CMK (cell line): ENCODE measurements at regions not wholly inside any gene's neighbourhood (a gene's known extent, or its start where the extent isn't known, plus 50 kb on each side); places are given as distances from the start of the nearest gene placed in this dataset.
"Not testable (repeated sequence)": the region's sequence is repeated elsewhere in the genome, so short reads cannot be mapped to it uniquely, and the experiment has no call there.

Experiments
- DNase-seq: peaks from one replicate; pipeline ENCODE4 v3.0.0-alpha.2; 2010; ENCODE audit warnings: low read depth

GRCh38 chr2:120531863-120532600 lies 186.1 kb downstream of the INHBB start:
- no peak for DNase-seq

GRCh38 chr2:120533625-120534024 lies 187.7 kb downstream of the INHBB start:
- DNase-seq: no peak

DNA sequence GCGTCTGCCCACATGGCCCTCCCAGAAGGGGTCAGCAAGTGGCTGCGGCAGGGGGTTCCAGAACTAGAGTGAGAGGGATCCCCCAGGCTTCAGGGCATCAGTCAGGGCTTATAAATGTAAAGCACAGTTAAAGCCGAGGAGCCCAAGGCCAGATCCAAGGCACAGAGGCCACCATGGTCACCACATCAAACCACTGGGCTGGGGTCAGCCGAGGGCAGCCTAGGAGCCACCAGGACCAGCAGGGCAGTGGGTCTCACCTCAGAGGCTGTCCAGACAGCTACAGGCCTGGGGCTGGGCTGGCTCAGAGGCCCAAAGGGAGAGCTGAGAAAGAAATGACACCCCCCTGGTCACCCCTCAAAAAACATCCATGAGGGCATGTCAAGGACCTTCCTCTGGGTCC lies 188.5 kb downstream of the INHBB start:
- DNase-seq: no peak

- DNase-seq: no peak
Observed at GRCh38 chr2:120535081-120535480, 189.1 kb downstream of the INHBB start.

GRCh38 chr2:120536141-120536540 lies 190.2 kb downstream of the INHBB start:
- no peak for DNase-seq

DNA sequence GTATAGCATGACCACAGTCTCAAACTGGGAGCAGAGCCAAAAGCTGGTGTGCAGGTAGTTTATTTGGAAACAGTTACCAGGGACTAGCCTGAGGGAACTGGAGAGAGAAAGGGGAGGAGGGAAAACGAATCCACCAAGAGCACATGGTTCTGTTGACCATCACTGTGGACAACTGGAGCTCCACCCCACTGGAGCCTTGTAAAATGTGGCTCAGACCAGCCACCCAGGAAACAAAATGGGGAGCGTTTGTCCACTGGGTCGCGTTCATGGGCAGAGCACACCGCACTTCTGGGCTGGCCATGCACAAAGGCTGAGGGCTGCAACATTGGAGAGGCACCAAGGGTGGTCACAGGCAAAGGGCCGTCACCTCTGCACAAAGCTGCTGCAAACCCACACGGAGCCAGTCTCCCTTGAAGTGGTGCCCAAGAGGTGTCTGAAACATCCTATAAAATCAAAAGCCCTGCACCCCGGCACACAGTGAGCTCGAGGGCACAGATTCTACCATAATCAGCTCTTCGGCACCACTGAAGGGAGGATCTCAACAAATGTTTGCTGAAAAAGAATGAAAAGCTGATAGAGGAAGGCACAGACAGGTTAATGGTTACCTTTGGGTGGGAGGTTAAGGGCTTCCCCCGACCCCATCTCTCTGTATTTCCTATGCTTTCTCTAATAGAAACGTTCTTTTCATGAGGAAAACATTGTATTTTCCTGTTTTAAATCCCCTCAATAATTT lies 192.9 kb downstream of the INHBB start:
- DNase-seq: no peak

GRCh38 chr2:120539424-120539936 lies 193.5 kb downstream of the INHBB start:
- DNase-seq: no peak

DNA sequence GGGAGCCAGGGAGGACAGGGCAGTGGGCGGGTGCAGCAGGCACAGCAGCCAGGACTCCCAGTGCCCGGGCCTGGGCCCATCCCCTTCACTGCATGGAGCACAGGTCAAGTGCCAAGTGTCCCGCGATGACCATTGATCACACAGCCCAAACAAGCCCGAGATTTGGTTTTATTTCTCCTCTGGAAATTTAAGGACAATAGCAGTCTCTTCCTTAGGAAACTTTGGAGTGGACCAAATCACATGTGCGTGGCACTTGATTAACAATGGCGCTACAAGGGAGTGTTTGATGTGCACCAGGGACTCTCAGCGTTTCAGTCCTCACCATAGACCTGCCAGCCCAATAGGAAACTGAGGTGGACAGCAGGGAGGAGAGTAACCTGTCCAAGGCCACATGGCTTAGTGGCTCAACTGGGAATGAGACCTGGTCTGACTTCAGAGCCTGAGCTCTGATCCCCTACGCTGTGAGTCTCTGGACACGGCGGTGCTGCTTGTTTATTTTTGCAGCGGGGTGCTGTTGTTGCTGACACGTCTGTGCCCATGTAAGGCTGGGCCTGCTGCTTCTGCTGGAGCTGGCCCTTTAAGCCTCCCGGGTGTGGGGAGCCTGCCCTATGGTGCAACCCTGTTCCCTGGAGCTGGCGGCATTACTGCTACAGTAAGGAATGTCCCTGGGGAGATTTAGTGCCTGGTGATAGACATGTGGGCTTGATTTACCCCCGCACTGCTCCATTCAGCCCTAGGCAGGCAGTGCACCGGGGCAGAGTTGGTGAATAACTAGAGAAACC lies 194.2 kb downstream of the INHBB start:
- no peak for DNase-seq

- no peak for DNase-seq
Observed at GRCh38 chr2:120540719-120541552, 194.7 kb upstream of the GLI2 start.

GRCh38 chr2:120541553-120541932 lies 194.1 kb upstream of the GLI2 start:
- DNase-seq: no peak

GRCh38 chr2:120541972-120542670 lies 193.5 kb upstream of the GLI2 start:
- DNase-seq: no peak

DNA sequence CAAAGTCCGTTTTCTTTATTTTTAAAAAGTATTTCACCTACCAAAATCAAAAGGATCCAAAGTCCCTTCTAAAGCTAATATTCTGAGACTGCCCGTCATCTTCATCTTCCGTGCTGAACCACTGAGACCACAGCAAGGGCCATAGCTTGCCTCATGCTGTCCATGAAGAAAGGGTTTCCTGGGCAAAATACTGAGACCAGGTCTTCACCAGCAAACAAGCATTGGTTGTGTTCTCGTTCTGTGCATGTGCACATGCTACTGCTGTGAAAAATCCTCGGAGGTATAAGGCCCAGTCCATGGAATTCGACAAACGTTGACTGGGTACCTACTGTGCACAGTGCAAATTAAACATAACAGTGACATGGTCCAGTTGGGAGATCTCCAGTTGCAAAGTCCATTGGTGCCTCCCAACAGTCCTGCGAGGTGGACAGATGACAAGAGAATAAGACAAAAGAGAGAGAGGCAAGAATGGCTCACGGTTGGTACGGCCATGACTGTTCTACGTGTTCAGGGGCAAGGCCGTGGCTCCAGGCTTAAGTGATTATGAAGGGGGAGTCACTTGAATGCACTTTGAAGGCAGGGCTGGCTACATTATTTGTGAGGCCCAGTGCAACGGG lies 192.6 kb upstream of the GLI2 start:
- DNase-seq: no peak

DNA sequence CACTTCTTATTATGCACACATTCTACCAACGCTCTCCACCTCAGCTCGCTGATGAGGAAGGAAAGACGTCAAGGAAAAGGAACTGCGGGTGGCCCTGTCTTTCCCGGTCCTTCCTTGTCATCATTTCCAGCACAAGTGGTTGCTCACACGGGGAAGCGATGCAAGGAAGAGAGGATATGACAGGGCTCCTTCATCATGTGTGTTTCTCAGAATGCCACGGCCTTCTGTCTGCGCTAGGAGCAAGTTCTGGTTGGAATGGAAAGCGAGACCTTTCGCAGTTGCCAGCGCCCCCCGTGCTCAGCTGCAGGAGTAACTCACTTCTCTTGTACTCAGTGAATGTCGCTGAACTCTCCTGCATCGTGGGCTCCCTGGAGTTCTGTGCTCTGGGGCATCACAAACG lies 191.8 kb upstream of the GLI2 start:
- no peak for DNase-seq

DNA sequence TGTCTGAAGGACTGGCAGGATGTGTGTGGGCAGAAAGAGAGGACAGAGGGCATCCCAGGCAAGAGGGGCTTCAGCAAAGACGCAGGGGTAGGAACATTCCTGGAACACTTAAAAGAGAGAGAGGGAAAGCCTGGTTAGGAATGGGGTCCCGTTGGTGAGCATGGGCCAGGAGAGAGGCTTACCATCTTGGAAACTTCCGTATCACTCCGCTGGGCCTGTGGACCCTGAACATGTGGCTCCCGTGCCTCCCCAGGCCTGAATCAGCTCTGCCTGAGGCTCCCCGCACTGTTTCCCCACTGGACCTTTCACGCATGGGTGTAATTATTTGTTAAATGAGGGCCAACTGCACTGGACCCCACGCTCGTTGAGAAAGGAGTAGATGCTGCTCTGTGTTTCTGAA lies 191.1 kb upstream of the GLI2 start:
- no peak for DNase-seq

GRCh38 chr2:120545007-120545406 lies 190.7 kb upstream of the GLI2 start:
- DNase-seq: not testable (repeated sequence)

- no peak for DNase-seq
Observed at GRCh38 chr2:120545521-120546047, 190.1 kb upstream of the GLI2 start.

DNA sequence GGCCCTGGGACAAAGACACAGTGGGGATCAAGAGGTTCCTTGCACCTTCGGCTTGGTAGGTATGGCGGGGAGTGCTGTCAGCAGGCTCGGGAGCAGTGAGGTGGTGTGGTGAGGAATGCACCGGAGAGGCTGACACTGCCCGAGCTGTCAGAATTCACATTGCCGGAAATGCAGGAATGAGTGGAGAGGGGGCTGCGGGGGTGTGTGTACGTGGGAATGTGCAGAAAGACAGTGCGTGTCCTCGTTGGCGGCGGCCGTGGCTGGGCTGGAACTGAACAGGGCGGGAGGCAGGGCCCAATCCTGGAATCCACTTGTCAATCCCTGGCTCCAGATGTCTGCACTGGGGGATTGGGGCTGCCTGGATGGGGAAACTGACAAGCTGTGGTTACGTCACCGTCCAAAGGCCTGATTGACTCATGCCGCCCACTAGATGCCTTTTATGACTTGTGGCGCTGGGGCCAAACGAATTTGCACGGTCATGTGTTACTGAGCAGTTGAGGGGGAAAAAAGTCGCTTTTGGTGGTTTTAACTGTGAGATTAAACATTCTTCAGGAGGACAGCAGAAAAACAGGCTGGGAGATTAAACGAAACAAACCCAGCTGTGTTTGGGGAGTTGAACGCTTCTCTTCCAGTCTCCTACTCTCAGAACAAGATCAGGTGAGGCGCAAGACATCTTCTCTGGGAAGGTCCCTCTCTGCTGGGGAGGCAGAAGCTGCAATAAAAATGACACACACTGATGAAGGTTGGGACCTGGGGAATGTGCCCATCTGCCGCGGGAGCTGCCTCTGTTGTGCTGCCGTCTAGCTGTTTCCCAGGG lies 189.4 kb upstream of the GLI2 start:
- DNase-seq: no peak

DNA sequence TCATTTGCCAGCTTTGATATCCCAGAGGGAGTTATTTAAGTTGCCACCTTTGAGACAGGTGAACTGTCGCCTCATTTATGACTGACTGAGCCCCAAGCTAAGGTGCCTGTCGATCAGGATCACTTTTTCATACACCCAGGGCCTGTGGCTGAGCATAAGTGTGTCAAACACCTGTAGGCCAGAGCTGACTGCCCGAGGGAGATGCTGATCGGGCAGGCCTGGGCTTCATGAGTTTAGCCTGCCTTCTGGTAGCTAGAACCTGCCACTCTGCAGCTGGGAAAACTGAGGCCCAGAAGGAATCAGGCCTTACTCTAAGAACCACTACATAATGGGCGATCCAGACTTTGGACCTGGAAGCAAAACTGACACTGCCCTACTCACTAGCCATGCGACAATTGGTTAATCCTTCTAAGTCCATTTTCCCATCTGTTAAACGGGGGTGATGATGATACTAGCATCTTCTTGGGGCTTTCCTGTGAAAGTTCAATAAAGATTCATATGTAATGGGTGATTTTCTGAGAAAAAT lies 188.7 kb upstream of the GLI2 start:
- no peak for DNase-seq

GRCh38 chr2:120547662-120548061 lies 188.0 kb upstream of the GLI2 start:
- no peak for DNase-seq
